HG03280 (cell line): ENCODE measurements at regions not wholly inside any gene's neighbourhood (a gene's known extent, or its start where the extent isn't known, plus 50 kb on each side); places are given as distances from the start of the nearest gene placed in this dataset.
"Not testable (repeated sequence)": the region's sequence is repeated elsewhere in the genome, so short reads cannot be mapped to it uniquely, and the experiment has no call there.

Source experiments
- ATAC-seq: cut with Tn5 transposase; IDR thresholded peaks from one replicate; pipeline ENCODE4 v1.9.1; 2021; ENCODE audit warnings: mild to moderate bottlenecking, moderate library complexity; ENCODE audit not compliant: unreplicated experiment

DNA sequence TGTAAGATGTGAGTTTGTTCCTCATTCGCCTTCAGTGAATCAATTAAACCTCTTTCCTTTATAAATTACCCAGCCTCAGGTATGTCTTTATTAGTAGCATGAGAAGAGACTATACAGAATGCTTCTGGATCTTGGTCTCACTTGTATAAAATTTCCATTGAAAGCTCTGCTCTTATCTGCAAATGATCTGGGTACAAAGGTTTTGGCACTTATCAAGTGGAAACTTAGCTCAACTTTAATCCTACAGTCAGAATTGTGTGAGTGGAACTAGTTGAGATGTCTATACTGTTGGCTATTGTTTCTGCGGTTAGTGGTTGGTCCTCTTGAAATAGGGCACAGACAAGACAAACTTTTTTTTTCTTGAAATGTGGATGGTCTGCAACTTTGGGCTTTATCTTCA is 71.2 kb upstream of the CHORDC1 start:
- ATAC-seq, result no peak

- no peak for ATAC-seq
Measured at GRCh38 chr11:90288212-90288821, 65.5 kb upstream of the CHORDC1 start.

DNA sequence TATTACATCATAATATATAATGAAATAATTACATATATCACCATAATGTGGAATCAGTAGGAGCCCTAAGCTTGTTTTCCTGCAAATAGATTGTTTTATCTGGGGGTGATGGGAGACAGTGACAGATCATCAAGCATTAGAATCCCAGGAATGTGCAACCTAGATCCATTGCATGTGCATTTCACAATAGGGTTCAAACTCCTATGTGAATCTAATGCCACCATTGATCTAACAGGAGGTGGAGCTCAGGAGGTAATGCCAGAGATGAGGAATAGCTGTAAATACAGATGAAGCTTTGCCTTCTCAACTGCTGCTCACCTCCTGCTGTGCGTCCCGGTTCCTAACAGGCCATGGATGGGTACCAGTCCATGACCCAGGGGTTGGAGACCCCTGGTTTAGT is 63.8 kb upstream of the CHORDC1 start:
- no peak for ATAC-seq

- no peak for ATAC-seq
Measured at GRCh38 chr11:90284171-90284570, 61.3 kb upstream of the CHORDC1 start.

DNA sequence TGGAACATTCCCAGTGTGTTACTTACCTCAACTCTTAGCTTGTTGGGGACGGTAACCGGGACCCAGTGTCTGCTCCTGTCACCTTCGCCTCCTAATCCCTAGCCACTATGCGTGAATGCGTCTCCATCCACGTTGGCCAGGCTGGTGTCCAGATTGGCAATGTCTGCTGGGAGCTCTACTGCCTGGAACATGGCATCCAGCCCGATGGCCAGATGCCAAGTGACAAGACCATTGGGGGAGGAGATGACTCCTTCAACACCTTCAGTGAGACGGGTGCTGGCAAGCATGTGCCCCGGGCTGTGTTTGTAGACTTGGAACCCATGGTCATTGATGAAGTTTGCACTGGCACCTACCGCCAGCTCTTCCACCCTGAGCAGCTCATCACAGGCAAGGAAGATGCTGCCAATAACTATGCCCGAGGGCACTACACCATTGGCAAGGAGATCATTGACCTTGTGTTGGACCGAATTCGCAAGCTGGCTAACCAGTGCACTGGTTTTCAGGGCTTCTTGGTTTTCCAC is 59.8 kb upstream of the CHORDC1 start:
- ATAC-seq, result not testable (repeated sequence)

DNA sequence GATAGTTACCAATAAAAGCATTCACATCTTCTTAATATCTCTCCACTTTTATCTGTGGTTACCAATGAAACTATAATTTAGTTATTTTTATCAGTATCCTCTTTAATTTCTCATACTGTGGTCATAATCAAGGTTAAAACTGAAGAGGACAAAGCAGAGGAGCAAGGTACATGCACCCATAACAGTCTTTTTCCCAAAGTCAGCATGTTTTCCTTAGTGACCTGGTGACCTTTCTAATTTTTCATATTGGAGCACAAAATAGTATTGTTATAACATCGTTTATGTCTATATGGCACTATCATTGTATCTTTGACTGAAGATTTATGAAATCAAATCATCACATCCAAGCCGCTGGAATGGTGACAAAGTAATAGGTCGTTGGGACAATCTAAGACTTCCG is 51.5 kb upstream of the CHORDC1 start:
- no peak for ATAC-seq
